Parathyroid adenoma (tissue), 2 donors: ENCODE measurements at regions not wholly inside any gene's neighbourhood (a gene's known extent, or its start where the extent isn't known, plus 50 kb on each side); places are given as distances from the start of the nearest gene placed in this dataset.
"Not testable (repeated sequence)": the region's sequence is repeated elsewhere in the genome, so short reads cannot be mapped to it uniquely, and the experiment has no call there.

Experiments used
- H2AFZ ChIP-seq: fragments of 300-600 bp; sonication (generic); one replicate; pipeline ENCODE4 v1.7.0; 2017; ENCODE audit warnings: antibody characterized with exemption, mild to moderate bottlenecking
- H3K27ac ChIP-seq: fragments of 300-600 bp; sonication (generic); one replicate; pipeline ENCODE4 v1.7.0; 2017
- H3K27me3 ChIP-seq: fragments of 300-600 bp; sonication (generic); one replicate; pipeline ENCODE4 v1.7.0; 2017; ENCODE audit warnings: low read length; ENCODE audit not compliant: control insufficient read depth, insufficient read depth
- H3K36me3 ChIP-seq: fragments of 300-600 bp; sonication (generic); one replicate; pipeline ENCODE4 v1.7.0; 2017; ENCODE audit warnings: low read length; ENCODE audit not compliant: control insufficient read depth, insufficient read depth
- H3K4me1 ChIP-seq: fragments of 300-600 bp; sonication (generic); one replicate; pipeline ENCODE4 v1.7.0; 2017; ENCODE audit warnings: control low read depth
- H3K4me2 ChIP-seq: fragments of 300-600 bp; sonication (generic); one replicate; pipeline ENCODE4 v1.7.0; 2017; ENCODE audit warnings: low read length
- H3K4me3 ChIP-seq: fragments of 300-600 bp; sonication (generic); one replicate; pipeline ENCODE4 v1.7.0; 2017; ENCODE audit warnings: low read depth, low read length
- H3K79me2 ChIP-seq: fragments of 300-600 bp; sonication (generic); one replicate; pipeline ENCODE4 v1.7.0; 2017; ENCODE audit warnings: control low read depth
- H3K9ac ChIP-seq: fragments of 300-600 bp; sonication (generic); one replicate; pipeline ENCODE4 v1.7.0; 2017; ENCODE audit warnings: mild to moderate bottlenecking
- H3K9me3 ChIP-seq: fragments of 300-600 bp; sonication (generic); one replicate; pipeline ENCODE4 v1.7.0; 2017; ENCODE audit warnings: low read length; ENCODE audit not compliant: control insufficient read depth
- CTCF ChIP-seq: fragments of 300-600 bp; sonication (generic); IDR thresholded peaks from one replicate; pipeline ENCODE4 v1.7.0; 2017; ENCODE audit warnings: antibody characterized with exemption, mild to moderate bottlenecking
- donor health status: primary hyperparathyroidism.

DNA sequence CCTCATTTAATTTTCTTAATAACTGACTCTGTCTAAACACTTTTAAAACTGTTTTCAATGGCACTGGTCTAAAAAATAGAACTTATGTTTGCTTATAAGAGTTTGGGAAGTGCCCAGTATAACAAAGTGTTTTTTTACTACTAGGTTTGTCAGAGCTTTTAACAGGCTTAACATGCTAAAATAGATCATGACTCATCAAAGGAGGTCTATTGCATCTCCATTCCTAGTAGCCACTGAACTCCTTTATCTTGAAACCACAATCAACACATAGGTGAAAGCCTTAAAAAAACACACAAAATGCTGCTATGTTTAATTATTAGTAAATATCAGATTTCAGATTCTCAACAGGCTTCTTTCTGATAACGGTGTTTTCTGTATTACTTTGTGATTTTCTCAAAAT, 196.4 kb upstream of the KIF2B start:
- H3K36me3 ChIP-seq, result no peaks in the 10 kb centered on the region
- no peaks in the 10 kb centered on the region for H3K9me3 ChIP-seq
- H3K27me3 ChIP-seq, result no peaks in the 10 kb centered on the region
- H3K27ac ChIP-seq, result no peak overlapping the region
- TF ChIP-seq CTCF, result no peak
- no peak overlapping the region for H3K4me3 ChIP-seq
- H2AFZ ChIP-seq, result no peak overlapping the region
- no peaks in the 10 kb centered on the region for H3K79me2 ChIP-seq
- no peak overlapping the region for H3K9ac ChIP-seq
- H3K4me2 ChIP-seq, result no peak overlapping the region
- H3K4me1 ChIP-seq, result no peaks in the 10 kb centered on the region

DNA sequence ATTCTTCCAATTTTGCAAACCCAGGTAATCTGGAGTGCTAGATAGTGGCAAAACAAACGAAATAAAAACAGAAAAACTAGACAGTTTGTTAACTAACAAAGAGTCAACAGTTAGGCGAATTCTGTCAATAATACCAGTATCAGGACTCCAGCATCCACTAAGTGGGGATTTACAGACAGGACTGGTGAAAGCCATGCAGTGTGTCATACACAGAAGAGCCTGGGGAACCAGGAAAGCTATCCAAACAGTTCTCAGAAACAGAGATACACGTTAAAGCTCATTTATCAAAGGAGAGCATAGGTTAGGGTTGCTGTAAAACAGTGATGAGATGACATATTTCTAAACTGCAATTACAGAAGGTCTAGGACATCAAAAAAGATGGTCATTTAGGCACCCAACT, 203.7 kb upstream of the KIF2B start:
- Histone ChIP-seq H3K4me2 (no peak overlapping the region), H2AFZ (no peak overlapping the region), H3K9me3 (no peaks in the 10 kb centered on the region), H3K27me3 (no peaks in the 10 kb centered on the region), H3K79me2 (no peaks in the 10 kb centered on the region), H3K4me1 (no peaks in the 10 kb centered on the region), H3K27ac (no peak overlapping the region), H3K36me3 (no peaks in the 10 kb centered on the region), H3K9ac (no peak overlapping the region), H3K4me3 (no peak overlapping the region)
- TF ChIP-seq CTCF, result no peak

GRCh38 chr17:53608208-53608607, 214.5 kb upstream of the KIF2B start:
- H3K9me3 ChIP-seq, H3K4me2 ChIP-seq, H3K36me3 ChIP-seq, H3K27me3 ChIP-seq, H3K4me1 ChIP-seq, H3K9ac ChIP-seq, H2AFZ ChIP-seq, H3K27ac ChIP-seq, H3K79me2 ChIP-seq, H3K4me3 ChIP-seq: not testable (repeated sequence)

DNA sequence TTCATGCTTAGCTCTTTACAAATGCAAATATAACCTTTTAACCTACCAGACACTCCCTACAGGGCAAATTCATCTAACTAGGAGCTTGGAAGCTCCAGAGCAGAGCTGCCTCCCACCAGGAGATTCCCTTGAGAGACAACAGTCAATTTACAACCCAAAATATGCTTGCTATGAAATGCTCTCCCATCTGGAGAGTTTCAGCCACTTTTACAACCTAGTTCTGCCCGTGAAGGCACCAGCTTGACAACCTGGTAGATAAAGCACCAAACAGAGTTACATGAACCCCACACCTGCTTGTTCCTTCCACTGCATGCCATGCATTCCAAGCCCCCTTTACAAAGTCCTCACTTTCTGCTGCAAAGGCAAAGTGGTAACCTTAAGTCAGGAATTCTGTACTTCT, 215.3 kb upstream of the KIF2B start:
- no peak for TF ChIP-seq CTCF
- no peak overlapping the region for H2AFZ ChIP-seq
- H3K79me2 ChIP-seq, result no peaks in the 10 kb centered on the region
- no peaks in the 10 kb centered on the region for H3K27me3 ChIP-seq
- H3K27ac ChIP-seq, result no peak overlapping the region
- no peak overlapping the region for H3K4me2 ChIP-seq
- H3K9ac ChIP-seq, result no peak overlapping the region
- no peaks in the 10 kb centered on the region for H3K9me3 ChIP-seq
- H3K4me1 ChIP-seq, result no peaks in the 10 kb centered on the region
- H3K4me3 ChIP-seq, result no peak overlapping the region
- no peaks in the 10 kb centered on the region for H3K36me3 ChIP-seq

- no peak overlapping the region for H2AFZ ChIP-seq
- no peak overlapping the region for H3K27ac ChIP-seq
- H3K9ac ChIP-seq, result no peak overlapping the region
- no peaks in the 10 kb centered on the region for H3K79me2 ChIP-seq
- no peaks in the 10 kb centered on the region for H3K36me3 ChIP-seq
- H3K9me3 ChIP-seq, result no peaks in the 10 kb centered on the region
- no peaks in the 10 kb centered on the region for H3K4me1 ChIP-seq
- H3K4me2 ChIP-seq, result no peak overlapping the region
- TF ChIP-seq CTCF, result no peak
- no peak overlapping the region for H3K4me3 ChIP-seq
- no peaks in the 10 kb centered on the region for H3K27me3 ChIP-seq
Measured at GRCh38 chr17:53588317-53588716, 234.4 kb upstream of the KIF2B start.
